B cell (primary cell): ENCODE measurements at regions not wholly inside any gene's neighbourhood (a gene's known extent, or its start where the extent isn't known, plus 50 kb on each side); places are given as distances from the start of the nearest gene placed in this dataset.
"Not testable (repeated sequence)": the region's sequence is repeated elsewhere in the genome, so short reads cannot be mapped to it uniquely, and the experiment has no call there.

Experiments
- ATAC-seq: fragments of 200-7000 bp; cut with Tn5 transposase; one replicate; pipeline ENCODE4 v1.10.0; 2021; ENCODE audit warnings: low read depth, mild to moderate bottlenecking, moderate number of reproducible peaks, moderate library complexity
- CTCF ChIA-PET: fragments of 350-600 bp; sonication (Branson Sonifier 250); formaldehyde crosslinking; loops from one replicate; lab custom pipeline; 2021; ENCODE audit warnings: antibody characterized with exemption, inconsistent platforms; lab: Charles Lee
- POLR2A ChIA-PET: fragments of 350-600 bp; sonication (Branson Sonifier 250); formaldehyde crosslinking; loops from one replicate; lab custom pipeline; 2021; ENCODE audit warnings: antibody characterized with exemption; lab: Charles Lee
- DNase-seq: peaks from one replicate; pipeline ENCODE4 v3.0.0; 2013
- H2AFZ ChIP-seq: 2 replicates; pipeline ENCODE4 v1.6.1; 2012; ENCODE audit warnings: mild to moderate bottlenecking, low read depth, low read length; ENCODE audit not compliant: insufficient read depth, poor library complexity, severe bottlenecking
- H3K27ac ChIP-seq, 2 donors: 1 replicate in 1 of 2; 2 replicates in 1 of 2; pipeline ENCODE4 v1.5.1; 2012 to 2013; ENCODE audit warnings: low read length in 2 of 2, mild to moderate bottlenecking in 2 of 2, moderate library complexity in 1 of 2
- H3K27me3 ChIP-seq, 4 experiments: fragments of 200-600 bp in 1 of 4; sonication (generic) in 1 of 4; replicated peaks in 1 of 4; 1 replicate in 2 of 4; 2 replicates in 2 of 4; pipeline versions ENCODE4 v1.6.1 to v1.7.0; 2013 to 2016; ENCODE audit warnings: low read length in 3 of 4, mild to moderate bottlenecking in 2 of 4, mixed read lengths in 1 of 4, moderate library complexity in 1 of 4; ENCODE audit not compliant: insufficient read depth in 4 of 4, control insufficient read depth in 3 of 4; ENCODE audit errors: control extremely low read depth in 1 of 4
- H3K36me3 ChIP-seq, 2 experiments: replicated peaks in 1 of 2; 1 replicate in 1 of 2; 2 replicates in 1 of 2; pipeline versions ENCODE4 v1.6.1 to v1.7.1; 2013; ENCODE audit warnings: low read length in 1 of 2; ENCODE audit not compliant: insufficient read depth in 2 of 2, control insufficient read depth in 1 of 2; ENCODE audit errors: control extremely low read depth in 1 of 2, extremely low read depth in 1 of 2
- H3K4me1 ChIP-seq, 2 donors: fragments of 200-600 bp in 1 of 2; sonication (generic) in 1 of 2; 1 replicate in 1 of 2; 2 replicates in 1 of 2; pipeline versions ENCODE4 v1.5.1 to v1.6.1; 2013 to 2017; ENCODE audit warnings: low read length in 2 of 2; ENCODE audit not compliant: control insufficient read depth in 2 of 2, insufficient read depth in 2 of 2
- H3K4me2 ChIP-seq: replicated peaks from 2 replicates; pipeline ENCODE3; 2012; ENCODE audit warnings: mild to moderate bottlenecking, low read depth, low read length; ENCODE audit not compliant: poor library complexity, severe bottlenecking
- H3K4me3 ChIP-seq, 5 experiments: fragments of 200-600 bp in 1 of 5; sonication (generic) in 1 of 5; 1 replicate in 3 of 5; 2 replicates in 2 of 5; pipeline versions ENCODE4 v1.5.1 to v1.7.0; 2011 to 2016; ENCODE audit warnings: low read length in 4 of 5, mild to moderate bottlenecking in 4 of 5, low read depth in 2 of 5, control low read depth in 1 of 5, moderate library complexity in 1 of 5; ENCODE audit not compliant: insufficient read depth in 1 of 5; ENCODE audit errors: control extremely low read depth in 1 of 5, extremely low read depth in 1 of 5
- H3K79me2 ChIP-seq: fragments of 200-600 bp; sonication (generic); one replicate; pipeline ENCODE4 v1.6.0; 2016; ENCODE audit warnings: low read length; ENCODE audit not compliant: control insufficient read depth, insufficient read depth
- H3K9ac ChIP-seq: fragments of 200-600 bp; sonication (generic); 2 replicates; pipeline ENCODE4 v1.6.1; 2017; ENCODE audit warnings: mild to moderate bottlenecking, low read length, moderate library complexity
- H3K9me3 ChIP-seq, 3 donors: one replicate each; pipeline versions ENCODE4 v1.6.1 to v1.7.1; 2013; ENCODE audit warnings: low read length in 2 of 3; ENCODE audit not compliant: control insufficient read depth in 2 of 3, insufficient read depth in 1 of 3; ENCODE audit errors: control extremely low read depth in 1 of 3
- H4K20me1 ChIP-seq: 2 replicates; pipeline ENCODE4 v1.6.0; 2012; ENCODE audit warnings: mild to moderate bottlenecking, low read length; ENCODE audit not compliant: insufficient read depth, control insufficient read depth, poor library complexity, severe bottlenecking
- H3K27ac Mint-ChIP-seq: one replicate; pipeline ENCODE4 v1.8.0; 2021; ENCODE audit warnings: mixed read lengths
- H3K27me3 Mint-ChIP-seq: one replicate; pipeline ENCODE4 v1.8.0; 2021; ENCODE audit warnings: mixed read lengths
- H3K4me1 Mint-ChIP-seq: one replicate; pipeline ENCODE4 v1.8.0; 2021; ENCODE audit warnings: mixed read lengths
- H3K4me3 Mint-ChIP-seq: one replicate; pipeline ENCODE4 v1.8.0; 2021; ENCODE audit warnings: mixed read lengths
- H3K9me3 Mint-ChIP-seq: one replicate; pipeline ENCODE4 v1.8.0; 2022; ENCODE audit warnings: mixed read lengths; ENCODE audit not compliant: insufficient read depth
- EZH2 ChIP-seq: IDR thresholded peaks from 2 replicates; pipeline ENCODE4 v1.6.1; 2012; ENCODE audit warnings: borderline replicate concordance, low read depth, mild to moderate bottlenecking, moderate library complexity, low read length; ENCODE audit not compliant: insufficient read depth, poor library complexity, severe bottlenecking
- WGBS: methylation state at CpG from one replicate; pipeline ENCODE4 v1.1.5; 2013; ENCODE audit warnings: missing lambda C conversion rate; ENCODE audit not compliant: insufficient coverage; 5-methylcytosine and 5-hydroxymethylcytosine counted together
- intact Hi-C: fragments of 100-400 bp; cut with micrococcal nuclease; formaldehyde crosslinking; loops from one replicate; pipeline ENCODE4 v1.10.0; 2022
- TF ChIP-seq, protein P1 (sequence below): fragments of 200-600 bp; IDR thresholded peaks from one replicate; pipeline ENCODE4 v1.8.0; 2022; ENCODE audit warnings: antibody characterized with exemption, mild to moderate bottlenecking

DNA sequence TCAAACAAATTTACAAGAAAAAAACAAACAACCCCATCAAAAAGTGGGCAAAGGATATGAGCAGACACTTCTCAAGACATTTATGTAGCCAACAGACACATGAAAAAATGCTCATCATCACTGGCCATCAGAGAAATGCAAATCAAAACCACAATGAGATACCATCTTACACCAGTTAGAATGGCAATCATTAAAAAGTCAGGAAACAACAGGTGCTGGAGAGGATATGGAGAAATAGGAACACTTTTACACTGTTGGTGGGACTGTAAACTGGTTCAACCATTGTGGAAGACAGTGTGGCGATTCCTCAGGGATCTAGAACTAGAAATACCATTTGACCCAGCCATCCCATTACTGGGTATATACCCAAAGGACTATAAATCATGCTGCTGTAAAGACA lies 77.1 kb upstream of the SIM2 start:
- H3K9me3 Mint-ChIP-seq, POLR2A ChIA-PET, H3K27ac ChIP-seq, H3K4me3 Mint-ChIP-seq, H3K4me1 Mint-ChIP-seq, intact Hi-C loops, DNase-seq, H3K4me2 ChIP-seq, H3K27me3 Mint-ChIP-seq, H3K79me2 ChIP-seq, H3K4me3 ChIP-seq, H2AFZ ChIP-seq, H3K27ac Mint-ChIP-seq, H3K27me3 ChIP-seq, H4K20me1 ChIP-seq, CTCF ChIA-PET, H3K9ac ChIP-seq, H3K36me3 ChIP-seq, H3K4me1 ChIP-seq, ATAC-seq: not testable (repeated sequence)
- H3K9me3 ChIP-seq = peaks cover 0 to 13% (median 4%) of the 10 kb centered on the region in 3 donors
- no CpG with 5 or more reads among the region's 1 CpG for WGBS

DNA sequence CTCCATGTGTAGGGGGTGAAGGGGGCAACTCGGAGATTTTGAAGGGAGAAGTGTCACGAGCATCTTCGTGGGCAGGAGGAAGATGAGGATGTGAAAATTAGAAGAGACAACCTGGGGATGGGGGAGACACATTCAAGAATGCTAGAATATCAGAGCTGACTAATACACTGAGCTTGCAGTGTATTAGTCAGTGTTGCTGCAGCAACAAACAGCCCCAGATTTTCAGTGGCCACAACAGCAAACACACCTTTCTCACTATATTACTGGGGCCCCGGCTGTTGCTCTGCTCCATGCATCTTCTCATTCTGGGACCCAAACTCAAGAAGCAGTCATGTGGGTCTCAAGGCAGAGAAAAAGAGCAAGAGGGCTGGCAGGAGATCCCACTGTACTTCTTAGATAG lies 74.8 kb upstream of the SIM2 start:
- Mint-ChIP-seq H3K4me1 (no peaks in the 10 kb centered on the region), H3K27ac (no peak overlapping the region), H3K4me3 (no peak overlapping the region), H3K27me3 (no peaks in the 10 kb centered on the region), H3K9me3 (peaks cover 3% of the 10 kb centered on the region)
- Histone ChIP-seq H3K4me3 (no peak overlapping the region), H3K9me3 (peaks cover 0 to 9% (median 4%) of the 10 kb centered on the region in 3 donors), H3K27ac (no peak overlapping the region), H3K27me3 (no peaks in the 10 kb centered on the region), H2AFZ (no peak overlapping the region), H3K9ac (no peak overlapping the region), H3K79me2 (no peaks in the 10 kb centered on the region), H3K4me1 (no peaks in the 10 kb centered on the region), H4K20me1 (no peaks in the 10 kb centered on the region), H3K4me2 (no peak overlapping the region), H3K36me3 (no peaks in the 10 kb centered on the region)
- WGBS = 100% methylated on average over 1 of the region's 4 CpGs
- TF ChIP-seq, protein P1, sequence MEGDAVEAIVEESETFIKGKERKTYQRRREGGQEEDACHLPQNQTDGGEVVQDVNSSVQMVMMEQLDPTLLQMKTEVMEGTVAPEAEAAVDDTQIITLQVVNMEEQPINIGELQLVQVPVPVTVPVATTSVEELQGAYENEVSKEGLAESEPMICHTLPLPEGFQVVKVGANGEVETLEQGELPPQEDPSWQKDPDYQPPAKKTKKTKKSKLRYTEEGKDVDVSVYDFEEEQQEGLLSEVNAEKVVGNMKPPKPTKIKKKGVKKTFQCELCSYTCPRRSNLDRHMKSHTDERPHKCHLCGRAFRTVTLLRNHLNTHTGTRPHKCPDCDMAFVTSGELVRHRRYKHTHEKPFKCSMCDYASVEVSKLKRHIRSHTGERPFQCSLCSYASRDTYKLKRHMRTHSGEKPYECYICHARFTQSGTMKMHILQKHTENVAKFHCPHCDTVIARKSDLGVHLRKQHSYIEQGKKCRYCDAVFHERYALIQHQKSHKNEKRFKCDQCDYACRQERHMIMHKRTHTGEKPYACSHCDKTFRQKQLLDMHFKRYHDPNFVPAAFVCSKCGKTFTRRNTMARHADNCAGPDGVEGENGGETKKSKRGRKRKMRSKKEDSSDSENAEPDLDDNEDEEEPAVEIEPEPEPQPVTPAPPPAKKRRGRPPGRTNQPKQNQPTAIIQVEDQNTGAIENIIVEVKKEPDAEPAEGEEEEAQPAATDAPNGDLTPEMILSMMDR = no peak
- no peak for TF ChIP-seq EZH2
- no peak for DNase-seq
- no peak for ATAC-seq
- ChIA-PET POLR2A (no interaction called here), CTCF (interaction anchor here (1.8 to 2.0 kb wide), 2 partner anchors 12 to 20 kb away, joined by 4 to 5 read pairs; no protein-coding TSS in a partner anchor)
- intact Hi-C loops = no loop called here
